Keratinocyte (primary cell): ENCODE measurements at regions not wholly inside any gene's neighbourhood (a gene's known extent, or its start where the extent isn't known, plus 50 kb on each side); places are given as distances from the start of the nearest gene placed in this dataset.

Experiments
- DNase-seq: peaks from one replicate; pipeline ENCODE4 v3.0.0-alpha.2; 2011; ENCODE audit warnings: low read depth, missing footprints, low spot score
- FAIRE-seq: peaks from 2 replicates; lab custom pipeline; 2011; peaks lifted over from hg19 to GRCh38; lab: Jason Lieb, UNC
- H2AFZ ChIP-seq: 2 replicates; pipeline ENCODE4 v1.6.0; 2012; ENCODE audit warnings: low read length, control low read depth, inconsistent platforms; ENCODE audit not compliant: control insufficient read depth
- H3K27ac ChIP-seq: 2 replicates; pipeline ENCODE4 v1.5.1; 2011; ENCODE audit warnings: low read length; ENCODE audit not compliant: control insufficient read depth, insufficient read depth
- H3K27me3 ChIP-seq: 3 replicates; pipeline ENCODE4 v1.6.0; 2011; ENCODE audit warnings: low read length; ENCODE audit not compliant: control insufficient read depth, insufficient read depth; ENCODE audit errors: extremely low read depth
- H3K36me3 ChIP-seq, 2 experiments: 2 replicates in 1 of 2; 3 replicates in 1 of 2; pipeline ENCODE4 v1.5.1; 2011; ENCODE audit warnings: low read length in 2 of 2, mild to moderate bottlenecking in 1 of 2; ENCODE audit not compliant: control insufficient read depth in 2 of 2, insufficient read depth in 2 of 2; ENCODE audit errors: extremely low read depth in 1 of 2
- H3K4me1 ChIP-seq: 3 replicates; pipeline ENCODE4 v1.5.1; 2011; ENCODE audit warnings: low read length; ENCODE audit not compliant: control insufficient read depth, insufficient read depth; ENCODE audit errors: extremely low read depth
- H3K4me2 ChIP-seq: 3 replicates; pipeline ENCODE4 v1.6.0; 2011; ENCODE audit warnings: low read depth, low read length; ENCODE audit not compliant: control insufficient read depth, insufficient read depth; ENCODE audit errors: extremely low read depth
- H3K4me3 ChIP-seq, 3 experiments: fragments of 200-600 bp in 1 of 3; sonication (generic) in 1 of 3; 2 replicates in 2 of 3; 3 replicates in 1 of 3; pipeline ENCODE4 v1.5.1; 2011 to 2016; ENCODE audit warnings: low read length in 3 of 3, mild to moderate bottlenecking in 3 of 3, control low read depth in 2 of 3, inconsistent platforms in 1 of 3, low read depth in 1 of 3, mixed read lengths in 1 of 3, mixed run types in 1 of 3, moderate library complexity in 1 of 3; ENCODE audit not compliant: control insufficient read depth in 2 of 3, insufficient read depth in 2 of 3; ENCODE audit errors: extremely low read depth in 1 of 3
- H3K79me2 ChIP-seq: 2 replicates; pipeline ENCODE4 v1.6.0; 2012; ENCODE audit warnings: low read length; ENCODE audit not compliant: control insufficient read depth, insufficient read depth
- H3K9ac ChIP-seq: 3 replicates; pipeline ENCODE4 v1.6.0; 2011; ENCODE audit warnings: low read length; ENCODE audit not compliant: control insufficient read depth, insufficient read depth; ENCODE audit errors: extremely low read depth
- H3K9me1 ChIP-seq: 3 replicates; pipeline ENCODE4 v1.6.0; 2011; ENCODE audit warnings: low read length; ENCODE audit not compliant: control insufficient read depth, insufficient read depth; ENCODE audit errors: extremely low read depth
- H3K9me3 ChIP-seq: 2 replicates; pipeline ENCODE4 v1.5.1; 2012; ENCODE audit warnings: low read depth, low read length; ENCODE audit not compliant: control insufficient read depth
- H4K20me1 ChIP-seq: 3 replicates; pipeline ENCODE4 v1.6.0; 2011; ENCODE audit warnings: low read length; ENCODE audit not compliant: control insufficient read depth, insufficient read depth; ENCODE audit errors: extremely low read depth
- EZH2 ChIP-seq: IDR thresholded peaks from one replicate; pipeline ENCODE4 v1.6.1; 2012; ENCODE audit warnings: inconsistent platforms, mild to moderate bottlenecking, low read length, moderate library complexity
- dilution Hi-C: fragments of 300-500 bp; cut with MboI; formaldehyde crosslinking; loops from one replicate; pipeline ENCODE4 v1.7.0; 2020; ENCODE audit warnings: low sequenced_read_pairs; ENCODE audit not compliant: extremely low pct_ligation_motif_present
- TF ChIP-seq, protein P1 (sequence below), 3 experiments: IDR thresholded peaks in 1 of 3; conservative IDR thresholded peaks in 1 of 3; optimal IDR thresholded peaks in 1 of 3; 2 replicates in 2 of 3; 3 replicates in 1 of 3; pipeline versions ENCODE3 to v1.5.1; 2011; ENCODE audit warnings: low read length in 3 of 3, mild to moderate bottlenecking in 3 of 3, moderate library complexity in 2 of 3, control low read depth in 1 of 3, inconsistent platforms in 1 of 3; ENCODE audit not compliant: insufficient read depth in 2 of 3; ENCODE audit errors: extremely low read depth in 1 of 3

DNA sequence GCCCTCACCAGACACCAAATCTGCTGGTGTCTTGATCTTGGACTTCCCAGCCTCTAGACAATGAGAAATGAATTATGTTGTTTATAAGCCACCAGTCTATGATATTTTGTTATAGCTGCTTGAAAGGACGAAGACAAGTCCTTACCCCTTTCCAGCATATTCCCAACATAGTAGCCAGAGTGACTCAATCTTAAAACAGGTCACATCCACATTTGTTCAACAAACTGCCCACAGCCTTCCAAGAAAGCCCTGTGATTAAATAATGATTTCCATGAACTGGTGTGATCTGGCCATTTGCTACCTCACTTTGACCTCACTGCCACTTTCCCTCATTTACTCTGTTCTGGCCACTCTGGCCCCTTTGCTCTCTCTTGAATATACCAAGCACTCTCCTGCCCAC is 193.7 kb upstream of the CFAP20DC start:
- no peaks in the 10 kb centered on the region for H3K27me3 ChIP-seq
- dilution Hi-C loops: no loop called here
- H3K79me2 ChIP-seq: no peaks in the 10 kb centered on the region
- no peaks in the 10 kb centered on the region for H3K36me3 ChIP-seq
- FAIRE-seq: no peak
- H3K4me1 ChIP-seq: peaks cover 20% of the 10 kb centered on the region
- no peak overlapping the region for H3K27ac ChIP-seq
- no peaks in the 10 kb centered on the region for H3K9me3 ChIP-seq
- no peaks in the 10 kb centered on the region for H4K20me1 ChIP-seq
- no peak overlapping the region for H3K4me3 ChIP-seq
- no peak for TF ChIP-seq EZH2
- TF ChIP-seq, protein P1, sequence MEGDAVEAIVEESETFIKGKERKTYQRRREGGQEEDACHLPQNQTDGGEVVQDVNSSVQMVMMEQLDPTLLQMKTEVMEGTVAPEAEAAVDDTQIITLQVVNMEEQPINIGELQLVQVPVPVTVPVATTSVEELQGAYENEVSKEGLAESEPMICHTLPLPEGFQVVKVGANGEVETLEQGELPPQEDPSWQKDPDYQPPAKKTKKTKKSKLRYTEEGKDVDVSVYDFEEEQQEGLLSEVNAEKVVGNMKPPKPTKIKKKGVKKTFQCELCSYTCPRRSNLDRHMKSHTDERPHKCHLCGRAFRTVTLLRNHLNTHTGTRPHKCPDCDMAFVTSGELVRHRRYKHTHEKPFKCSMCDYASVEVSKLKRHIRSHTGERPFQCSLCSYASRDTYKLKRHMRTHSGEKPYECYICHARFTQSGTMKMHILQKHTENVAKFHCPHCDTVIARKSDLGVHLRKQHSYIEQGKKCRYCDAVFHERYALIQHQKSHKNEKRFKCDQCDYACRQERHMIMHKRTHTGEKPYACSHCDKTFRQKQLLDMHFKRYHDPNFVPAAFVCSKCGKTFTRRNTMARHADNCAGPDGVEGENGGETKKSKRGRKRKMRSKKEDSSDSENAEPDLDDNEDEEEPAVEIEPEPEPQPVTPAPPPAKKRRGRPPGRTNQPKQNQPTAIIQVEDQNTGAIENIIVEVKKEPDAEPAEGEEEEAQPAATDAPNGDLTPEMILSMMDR (optimal IDR thresholded peaks at IDR 0.05 in 1 of 3, IDR thresholded peaks at IDR 0.05 in 1 of 3, conservative IDR thresholded peaks at IDR 0.05 in 1 of 3; ENCODE audit: extremely low read depth in 1 of 3, insufficient read depth in 2 of 3, low read length in 3 of 3): no peak
- H3K9me1 ChIP-seq: no peaks in the 10 kb centered on the region
- H3K9ac ChIP-seq: no peak overlapping the region
- DNase-seq: no peak
- H3K4me2 ChIP-seq: no peak overlapping the region
- peak overlapping the region; percentile 10 for H2AFZ ChIP-seq

DNA sequence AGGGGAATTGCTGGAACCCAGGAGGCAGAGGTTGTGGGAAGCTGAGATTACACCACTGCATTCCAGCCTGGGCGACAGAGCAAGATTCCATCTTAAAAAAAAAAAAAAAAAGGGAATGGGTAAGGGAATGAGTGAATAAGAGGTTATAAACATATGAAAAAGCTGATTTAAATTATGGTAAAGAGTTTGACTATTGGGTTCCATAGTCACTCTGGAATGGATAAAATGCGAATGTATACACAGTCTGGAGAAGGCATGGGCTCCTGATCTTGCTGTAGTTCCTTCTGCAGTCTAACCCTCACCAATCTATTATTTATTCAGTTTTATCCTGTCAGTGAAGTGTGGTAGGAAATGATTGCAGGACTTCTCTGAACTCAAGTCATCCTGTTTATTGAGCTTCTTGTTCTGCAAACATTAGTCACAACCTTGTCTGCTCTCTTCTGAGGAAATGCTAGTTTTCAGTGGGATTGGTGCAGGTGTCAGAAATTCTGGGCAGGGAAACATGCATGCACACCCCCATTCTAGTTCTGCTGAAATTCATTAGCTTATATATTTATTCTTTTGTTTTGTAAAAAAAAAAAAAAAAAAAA is 190.9 kb upstream of the CFAP20DC start:
- Histone ChIP-seq H3K79me2 (no peaks in the 10 kb centered on the region), H3K9ac (no peak overlapping the region), H3K27me3 (no peaks in the 10 kb centered on the region), H3K36me3 (no peaks in the 10 kb centered on the region), H3K4me3 (no peak overlapping the region), H3K27ac (no peak overlapping the region), H4K20me1 (no peaks in the 10 kb centered on the region), H2AFZ (no peak overlapping the region), H3K9me3 (no peaks in the 10 kb centered on the region), H3K4me1 (peaks cover 21% of the 10 kb centered on the region), H3K9me1 (no peaks in the 10 kb centered on the region), H3K4me2 (no peak overlapping the region)
- FAIRE-seq (no peak), DNase-seq (no peak)
- dilution Hi-C loops: no loop called here
- no peak for TF ChIP-seq EZH2
- TF ChIP-seq, protein P1 (optimal IDR thresholded peaks at IDR 0.05 in 1 of 3, IDR thresholded peaks at IDR 0.05 in 1 of 3, conservative IDR thresholded peaks at IDR 0.05 in 1 of 3; ENCODE audit: extremely low read depth in 1 of 3, insufficient read depth in 2 of 3, low read length in 3 of 3): no peak
